ENCODE measurements at regions not wholly inside any gene's neighbourhood (a gene's known extent, or its start where the extent isn't known, plus 50 kb on each side); places are given as distances from the start of the nearest gene placed in this dataset.

DNA sequence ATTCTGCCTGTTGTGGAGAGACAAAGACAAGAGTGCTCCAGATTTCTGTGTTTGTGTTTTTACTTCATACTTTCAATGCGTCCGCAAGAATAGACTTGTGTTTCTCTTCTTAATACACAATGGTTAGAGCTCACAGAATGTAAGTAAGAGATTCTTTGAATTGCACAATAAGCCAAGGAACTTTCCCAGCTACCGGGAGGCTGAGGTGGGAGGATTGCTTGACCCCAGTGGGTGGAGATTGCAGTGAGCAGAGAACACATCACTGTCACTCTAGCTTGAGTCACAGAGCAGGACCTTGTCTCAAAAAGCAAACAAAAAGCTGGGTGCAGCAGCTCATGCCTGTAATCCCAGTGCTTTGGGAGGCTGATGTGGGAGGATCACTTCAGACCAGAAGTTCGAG lies 250.7 kb upstream of the MYO3A start:
- H3K4me3 ChIP-seq (ENCODE audit: control insufficient read depth, low read depth, low read length) = no peak overlapping the region
- TF ChIP-seq, protein P1, sequence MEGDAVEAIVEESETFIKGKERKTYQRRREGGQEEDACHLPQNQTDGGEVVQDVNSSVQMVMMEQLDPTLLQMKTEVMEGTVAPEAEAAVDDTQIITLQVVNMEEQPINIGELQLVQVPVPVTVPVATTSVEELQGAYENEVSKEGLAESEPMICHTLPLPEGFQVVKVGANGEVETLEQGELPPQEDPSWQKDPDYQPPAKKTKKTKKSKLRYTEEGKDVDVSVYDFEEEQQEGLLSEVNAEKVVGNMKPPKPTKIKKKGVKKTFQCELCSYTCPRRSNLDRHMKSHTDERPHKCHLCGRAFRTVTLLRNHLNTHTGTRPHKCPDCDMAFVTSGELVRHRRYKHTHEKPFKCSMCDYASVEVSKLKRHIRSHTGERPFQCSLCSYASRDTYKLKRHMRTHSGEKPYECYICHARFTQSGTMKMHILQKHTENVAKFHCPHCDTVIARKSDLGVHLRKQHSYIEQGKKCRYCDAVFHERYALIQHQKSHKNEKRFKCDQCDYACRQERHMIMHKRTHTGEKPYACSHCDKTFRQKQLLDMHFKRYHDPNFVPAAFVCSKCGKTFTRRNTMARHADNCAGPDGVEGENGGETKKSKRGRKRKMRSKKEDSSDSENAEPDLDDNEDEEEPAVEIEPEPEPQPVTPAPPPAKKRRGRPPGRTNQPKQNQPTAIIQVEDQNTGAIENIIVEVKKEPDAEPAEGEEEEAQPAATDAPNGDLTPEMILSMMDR (conservative IDR thresholded peaks at IDR 0.05; ENCODE audit: control insufficient read depth, insufficient read depth, low read depth, low read length) = no peak
- no peak for DNase-seq (ENCODE audit: low read depth)

DNA sequence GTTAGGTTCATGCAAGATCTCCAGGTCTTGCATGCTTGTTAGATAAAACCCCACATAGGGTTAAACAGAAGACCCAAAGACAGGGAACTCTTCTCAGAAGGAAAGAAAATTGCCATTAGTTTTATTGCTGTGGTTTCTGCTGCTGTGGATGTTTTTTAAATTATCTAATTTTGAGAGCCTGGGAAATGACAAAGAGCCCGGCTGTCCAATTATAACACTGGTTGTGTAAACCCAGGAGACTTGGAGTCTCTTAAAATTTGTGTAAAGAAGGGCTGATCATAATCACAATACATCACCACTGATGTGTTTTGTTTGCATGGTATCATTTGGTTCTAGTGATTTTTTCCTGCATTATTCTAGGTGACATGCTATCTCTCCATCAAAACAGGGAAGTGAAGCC lies 246.5 kb upstream of the MYO3A start:
- H3K4me3 ChIP-seq (ENCODE audit: control insufficient read depth, low read depth, low read length) = no peak overlapping the region
- TF ChIP-seq, protein P1 (conservative IDR thresholded peaks at IDR 0.05; ENCODE audit: control insufficient read depth, insufficient read depth, low read depth, low read length) = no peak
- DNase-seq (ENCODE audit: low read depth) = no peak

GRCh38 chr10:25689346-25690100 lies 244.5 kb upstream of the MYO3A start:
- no peak overlapping the region for H3K4me3 ChIP-seq (ENCODE audit: control insufficient read depth, low read depth, low read length)
- no peak for DNase-seq (ENCODE audit: low read depth)
- TF ChIP-seq, protein P1 (conservative IDR thresholded peaks at IDR 0.05; ENCODE audit: control insufficient read depth, insufficient read depth, low read depth, low read length) = no peak

GRCh38 chr10:25692761-25693160 lies 241.3 kb upstream of the MYO3A start:
- no peak for DNase-seq (ENCODE audit: low read depth)
- H3K4me3 ChIP-seq (ENCODE audit: control insufficient read depth, low read depth, low read length) = no peak overlapping the region
- TF ChIP-seq, protein P1 (conservative IDR thresholded peaks at IDR 0.05; ENCODE audit: control insufficient read depth, insufficient read depth, low read depth, low read length) = no peak

DNA sequence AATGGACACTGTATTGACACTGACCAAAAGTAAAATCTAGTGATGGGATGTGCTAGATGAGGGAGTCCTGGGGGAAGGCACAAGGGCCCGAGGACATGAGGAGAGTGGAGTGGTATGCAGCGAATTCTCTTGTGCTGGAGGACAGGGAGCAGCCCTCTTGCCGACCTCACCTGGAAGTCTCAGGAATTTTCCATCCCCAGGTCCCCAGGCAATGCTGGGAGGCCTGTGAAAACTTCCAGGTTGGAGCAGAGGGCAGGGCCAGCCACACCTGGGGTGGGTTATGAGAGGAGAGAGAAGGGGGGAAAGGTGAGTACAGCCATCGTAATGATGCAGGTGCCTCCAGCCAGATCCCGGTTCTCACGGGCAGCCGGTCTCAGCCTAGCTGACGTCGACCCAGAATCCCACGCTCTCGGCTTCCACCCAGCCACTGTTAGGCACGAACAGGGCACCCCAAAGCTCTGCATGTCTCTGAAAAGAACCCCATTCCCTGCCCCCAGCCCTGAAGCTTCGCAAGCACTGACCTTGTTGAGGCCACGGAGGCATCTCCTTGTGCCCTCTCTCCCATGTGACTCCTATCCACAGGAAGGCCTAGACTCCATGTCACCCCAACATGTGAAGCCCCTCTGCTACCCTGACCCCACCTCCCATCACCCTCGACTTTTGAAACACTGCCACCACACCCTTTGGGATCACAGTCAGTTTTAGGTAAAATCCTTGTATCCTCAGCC lies 239.7 kb upstream of the MYO3A start:
- TF ChIP-seq, protein P1 (conservative IDR thresholded peaks at IDR 0.05; ENCODE audit: control insufficient read depth, insufficient read depth, low read depth, low read length) = no peak
- H3K4me3 ChIP-seq (ENCODE audit: control insufficient read depth, low read depth, low read length) = no peak overlapping the region
- DNase-seq (ENCODE audit: low read depth) = no peak

GRCh38 chr10:25694971-25695370 lies 239.1 kb upstream of the MYO3A start:
- TF ChIP-seq, protein P1 (conservative IDR thresholded peaks at IDR 0.05; ENCODE audit: control insufficient read depth, insufficient read depth, low read depth, low read length) = no peak
- DNase-seq (ENCODE audit: low read depth) = no peak
- H3K4me3 ChIP-seq (ENCODE audit: control insufficient read depth, low read depth, low read length) = no peak overlapping the region

Measured in fibroblast of mammary gland (primary cell).